Chondrocyte (in vitro differentiated cells): ENCODE measurements at regions not wholly inside any gene's neighbourhood (a gene's known extent, or its start where the extent isn't known, plus 50 kb on each side); places are given as distances from the start of the nearest gene placed in this dataset.

Experiments
- DNase-seq: peaks from one replicate; pipeline ENCODE4 v3.0.0; 2021; ENCODE audit warnings: mixed read lengths, low spot score
- H3K27ac Mint-ChIP-seq: one replicate; pipeline ENCODE4 v1.8.0; 2021; ENCODE audit warnings: mild to moderate bottlenecking, moderate library complexity, mixed read lengths; ENCODE audit not compliant: unreplicated experiment
- H3K27me3 Mint-ChIP-seq: 2 replicates; pipeline ENCODE4 v1.8.0; 2021; ENCODE audit warnings: low read depth, mixed read lengths
- H3K36me3 Mint-ChIP-seq: 2 replicates; pipeline ENCODE4 v1.8.0; 2021; ENCODE audit warnings: low read depth, mixed read lengths
- H3K4me1 Mint-ChIP-seq: 2 replicates; pipeline ENCODE4 v1.8.0; 2021; ENCODE audit warnings: low read depth, mild to moderate bottlenecking, mixed read lengths
- H3K4me3 Mint-ChIP-seq: one replicate; pipeline ENCODE4 v1.8.0; 2021; ENCODE audit warnings: mild to moderate bottlenecking, moderate library complexity, mixed read lengths; ENCODE audit not compliant: unreplicated experiment
- H3K9me3 Mint-ChIP-seq: 2 replicates; pipeline ENCODE4 v1.8.0; 2021; ENCODE audit warnings: low read depth, mixed read lengths
- TF ChIP-seq, protein P1 (sequence below): fragments of 200-600 bp; sonication (generic); IDR thresholded peaks from 2 replicates; pipeline ENCODE4 v1.5.0; 2021; ENCODE audit warnings: antibody characterized with exemption, mild to moderate bottlenecking, moderate library complexity

DNA sequence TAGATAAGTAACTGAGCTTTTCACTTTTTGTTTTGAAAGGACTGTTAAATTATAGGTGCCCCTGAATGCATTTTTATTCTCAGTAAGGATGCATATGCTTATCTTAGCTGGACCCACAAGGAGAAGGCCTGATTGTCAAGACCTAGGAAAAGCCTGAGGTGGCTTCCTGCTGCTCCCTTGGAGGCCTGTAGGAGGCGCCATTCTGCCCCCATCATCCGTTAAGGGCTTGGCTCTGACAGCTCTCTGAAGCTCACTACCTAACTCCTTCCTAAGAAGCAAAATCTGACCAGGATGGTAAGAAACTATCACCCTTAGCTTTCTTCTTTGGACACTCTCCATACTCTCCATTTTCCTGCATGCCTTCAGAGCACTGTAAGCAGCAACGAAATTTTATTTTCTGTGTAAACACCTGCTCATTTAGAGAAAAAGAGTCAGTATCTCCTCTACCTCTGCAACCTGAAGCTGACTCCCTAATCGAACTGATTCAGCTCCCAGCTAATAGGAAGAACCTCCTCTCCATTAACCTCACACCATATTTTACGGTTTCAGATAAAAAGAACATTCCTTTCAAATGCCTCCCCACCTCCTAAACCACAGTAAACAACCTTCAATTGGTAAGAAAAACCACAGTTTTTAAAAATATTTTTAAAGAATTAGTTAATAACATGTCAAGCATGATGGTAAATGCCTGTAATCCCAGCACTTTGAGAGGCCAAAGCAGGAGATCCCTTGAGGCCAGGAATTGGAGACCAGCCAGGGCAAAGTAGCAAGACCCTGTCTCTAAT is 73.4 kb upstream of the EDNRA start:
- H3K36me3 Mint-ChIP-seq = peaks cover 10% of the 10 kb centered on the region

DNA sequence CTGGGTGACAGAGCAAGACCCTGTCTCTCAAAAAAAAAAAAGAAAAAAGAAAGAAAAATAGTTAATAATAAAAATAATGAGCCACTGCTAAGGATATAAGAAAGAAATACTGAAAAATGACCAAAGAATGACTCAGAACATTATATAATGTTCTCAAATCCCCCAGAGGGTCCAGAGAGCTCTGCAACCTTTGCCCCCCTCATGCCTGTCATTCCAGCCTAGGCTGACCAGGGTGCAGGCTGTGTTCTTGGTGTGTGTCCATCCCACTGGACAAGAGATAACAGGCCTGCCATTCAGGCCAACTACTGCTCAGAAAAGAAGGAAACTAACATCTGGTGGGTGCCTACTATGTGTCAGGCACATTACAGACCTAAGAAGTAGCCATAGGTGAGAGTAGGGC is 72.7 kb upstream of the EDNRA start:
- Mint-ChIP-seq H3K9me3 (peaks cover 15% of the 10 kb centered on the region), H3K27me3 (no peaks in the 10 kb centered on the region), H3K27ac (peak overlapping the region; percentile 65), H3K36me3 (peaks cover 10% of the 10 kb centered on the region), H3K4me3 (no peak overlapping the region), H3K4me1 (peaks cover 24% of the 10 kb centered on the region)
- DNase-seq = no peak
- TF ChIP-seq, protein P1, sequence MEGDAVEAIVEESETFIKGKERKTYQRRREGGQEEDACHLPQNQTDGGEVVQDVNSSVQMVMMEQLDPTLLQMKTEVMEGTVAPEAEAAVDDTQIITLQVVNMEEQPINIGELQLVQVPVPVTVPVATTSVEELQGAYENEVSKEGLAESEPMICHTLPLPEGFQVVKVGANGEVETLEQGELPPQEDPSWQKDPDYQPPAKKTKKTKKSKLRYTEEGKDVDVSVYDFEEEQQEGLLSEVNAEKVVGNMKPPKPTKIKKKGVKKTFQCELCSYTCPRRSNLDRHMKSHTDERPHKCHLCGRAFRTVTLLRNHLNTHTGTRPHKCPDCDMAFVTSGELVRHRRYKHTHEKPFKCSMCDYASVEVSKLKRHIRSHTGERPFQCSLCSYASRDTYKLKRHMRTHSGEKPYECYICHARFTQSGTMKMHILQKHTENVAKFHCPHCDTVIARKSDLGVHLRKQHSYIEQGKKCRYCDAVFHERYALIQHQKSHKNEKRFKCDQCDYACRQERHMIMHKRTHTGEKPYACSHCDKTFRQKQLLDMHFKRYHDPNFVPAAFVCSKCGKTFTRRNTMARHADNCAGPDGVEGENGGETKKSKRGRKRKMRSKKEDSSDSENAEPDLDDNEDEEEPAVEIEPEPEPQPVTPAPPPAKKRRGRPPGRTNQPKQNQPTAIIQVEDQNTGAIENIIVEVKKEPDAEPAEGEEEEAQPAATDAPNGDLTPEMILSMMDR = no peak

More for the DNA sequence above, 73.4 kb upstream of the EDNRA start:
- Mint-ChIP-seq H3K4me3 (no peak overlapping the region), H3K9me3 (peaks cover 12% of the 10 kb centered on the region), H3K27me3 (no peaks in the 10 kb centered on the region), H3K4me1 (peaks cover 24% of the 10 kb centered on the region), H3K27ac (peak overlapping the region; percentile 65)
- TF ChIP-seq, protein P1 = peak; percentile 76
- DNase-seq = no peak

DNA sequence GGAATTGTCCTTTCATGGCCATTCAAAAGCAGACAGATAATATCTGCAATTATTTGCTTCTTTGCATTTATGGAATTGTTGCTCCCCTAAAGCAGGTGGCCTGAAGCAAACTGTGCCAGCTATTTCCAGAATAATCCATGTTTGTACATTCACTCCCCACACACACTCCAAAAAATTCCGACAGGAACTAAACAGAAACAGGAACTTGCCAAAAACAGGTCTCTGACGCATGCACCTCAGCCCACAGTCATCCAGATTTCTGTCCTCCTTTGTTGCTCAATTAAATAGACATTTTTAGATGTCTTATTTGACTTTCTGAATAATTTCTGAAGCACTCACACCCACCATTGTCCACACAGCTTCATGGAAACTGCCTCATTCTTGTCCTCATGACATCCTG is 71.5 kb upstream of the EDNRA start:
- H3K36me3 Mint-ChIP-seq = peaks cover 7% of the 10 kb centered on the region
- H3K27ac Mint-ChIP-seq = no peak overlapping the region
- no peak overlapping the region for H3K4me3 Mint-ChIP-seq
- TF ChIP-seq, protein P1 = no peak
- H3K9me3 Mint-ChIP-seq = peaks cover 11% of the 10 kb centered on the region
- H3K4me1 Mint-ChIP-seq = peaks cover 24% of the 10 kb centered on the region
- no peaks in the 10 kb centered on the region for H3K27me3 Mint-ChIP-seq
- DNase-seq = no peak

DNA sequence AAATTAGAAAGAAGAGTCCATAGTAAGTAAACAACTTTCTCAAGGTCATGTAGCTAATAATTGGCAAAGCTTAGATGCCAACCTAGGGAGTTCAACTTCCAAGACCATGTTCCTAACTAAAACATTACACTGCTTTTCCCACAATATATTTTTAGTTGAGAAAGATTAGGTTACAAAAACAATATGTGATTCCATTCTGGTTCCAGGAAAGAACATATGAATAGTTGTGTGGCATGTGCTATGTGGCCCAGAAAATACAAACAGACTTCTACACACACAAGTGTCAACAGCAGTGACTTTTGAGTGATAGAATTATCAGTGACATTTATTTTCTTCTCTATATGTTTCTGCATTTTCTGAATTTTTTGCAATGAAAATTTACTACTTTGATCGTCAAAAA is 62.7 kb upstream of the EDNRA start:
- TF ChIP-seq, protein P1 = no peak
- H3K36me3 Mint-ChIP-seq = peaks cover 4% of the 10 kb centered on the region

DNA sequence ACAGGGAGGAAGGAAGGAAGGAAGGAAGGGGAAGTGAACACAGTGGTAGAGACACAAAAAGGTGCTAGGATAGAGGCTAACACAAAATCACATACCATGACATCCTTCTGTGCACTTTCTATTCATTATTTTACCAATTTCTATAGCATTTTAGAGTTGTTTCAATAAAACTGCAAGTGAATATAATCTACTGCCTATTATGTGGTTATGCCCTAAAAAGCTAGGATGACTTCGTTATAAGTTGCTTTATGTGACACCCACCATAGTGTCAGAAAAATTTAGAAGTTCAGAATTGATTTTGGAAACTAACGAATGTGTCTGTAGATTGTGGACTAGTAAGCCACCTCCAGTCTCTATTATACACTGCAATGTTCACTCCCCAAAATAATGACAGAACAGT is 59.4 kb upstream of the EDNRA start:
- TF ChIP-seq, protein P1 = no peak
- peaks cover 19% of the 10 kb centered on the region for H3K4me1 Mint-ChIP-seq
- peaks cover 1% of the 10 kb centered on the region for H3K9me3 Mint-ChIP-seq
- no peak for DNase-seq
- no peaks in the 10 kb centered on the region for H3K27me3 Mint-ChIP-seq
- H3K36me3 Mint-ChIP-seq = peaks cover 2% of the 10 kb centered on the region
- H3K4me3 Mint-ChIP-seq = no peak overlapping the region
- no peak overlapping the region for H3K27ac Mint-ChIP-seq

More for the DNA sequence above, 62.7 kb upstream of the EDNRA start:
- DNase-seq = no peak
- H3K4me3 Mint-ChIP-seq = no peak overlapping the region
- peaks cover 6% of the 10 kb centered on the region for H3K9me3 Mint-ChIP-seq
- H3K27ac Mint-ChIP-seq = peak overlapping the region; percentile 52
- H3K4me1 Mint-ChIP-seq = peaks cover 19% of the 10 kb centered on the region
- H3K27me3 Mint-ChIP-seq = no peaks in the 10 kb centered on the region
